ENCODE measurements at regions not wholly inside any gene's neighbourhood (a gene's known extent, or its start where the extent isn't known, plus 50 kb on each side); places are given as distances from the start of the nearest gene placed in this dataset.

GRCh38 chr2:117555965-117556364 lies 258.5 kb upstream of the DDX18 start (continued):
- TF ChIP-seq REST (IDR thresholded peaks at IDR 0.05; ENCODE audit: unreplicated experiment), result no peak

GRCh38 chr2:117557626-117558025 lies 256.9 kb upstream of the DDX18 start:
- no peaks in the 10 kb centered on the region for H3K27me3 ChIP-seq (ENCODE audit: insufficient read depth)
- H3K4me3 Mint-ChIP-seq, result no peak overlapping the region
- peaks cover 2% of the 10 kb centered on the region for H3K27me3 Mint-ChIP-seq (ENCODE audit: insufficient read depth, low read depth, poor library complexity)
- H2AFZ ChIP-seq, result no peak overlapping the region
- H3K9me3 Mint-ChIP-seq, result no peaks in the 10 kb centered on the region
- H3K4me2 ChIP-seq, result no peak overlapping the region
- H3K4me1 ChIP-seq (ENCODE audit: insufficient read depth), result peaks cover 13% of the 10 kb centered on the region
- H3K79me2 ChIP-seq (replicated peaks; ENCODE audit: insufficient read depth), result no peaks in the 10 kb centered on the region
- DNase-seq (ENCODE audit: low spot score), result no peak
- H3K9me2 ChIP-seq (ENCODE audit: insufficient read depth), result no peaks in the 10 kb centered on the region
- H3K4me3 ChIP-seq, result no peak overlapping the region
- no peak overlapping the region for H3K27ac ChIP-seq (ENCODE audit: low read depth)
- H3K36me3 ChIP-seq (ENCODE audit: insufficient read depth), result no peaks in the 10 kb centered on the region
- H3K27ac Mint-ChIP-seq, result no peak overlapping the region
- ATAC-seq, result no peak
- H3F3A ChIP-seq (replicated peaks; ENCODE audit: low read depth), result no peaks in the 10 kb centered on the region
- H4K20me1 ChIP-seq (replicated peaks; ENCODE audit: insufficient read depth), result no peaks in the 10 kb centered on the region
- peaks cover 37% of the 10 kb centered on the region for H3K4me1 Mint-ChIP-seq
- H3K36me3 Mint-ChIP-seq (ENCODE audit: low read depth), result no peaks in the 10 kb centered on the region
- TF ChIP-seq ETS1 (IDR thresholded peaks at IDR 0.05) (no peak), STAT1 (IDR thresholded peaks at IDR 0.05; ENCODE audit: unreplicated experiment) (no peak), POLR2AphosphoS5 (IDR thresholded peaks at IDR 0.05; ENCODE audit: low read depth) (no peak), ZNF462 (CRISPR knock-in tag; IDR thresholded peaks at IDR 0.05) (no peak), EZH2phosphoT487 (IDR thresholded peaks at IDR 0.05; ENCODE audit: unreplicated experiment) (no peak), ZNF331 (CRISPR knock-in tag; IDR thresholded peaks at IDR 0.05; ENCODE audit: low read depth) (no peak), CREB1 (CRISPR knock-in tag; IDR thresholded peaks at IDR 0.05; ENCODE audit: low read depth) (no peak), ZNF114 (CRISPR knock-in tag; IDR thresholded peaks at IDR 0.05) (no peak), CTCF (conservative IDR thresholded peaks at IDR 0.05; ENCODE audit: low read depth in 2 of 2) (no peak)
